ENCODE measurements at regions not wholly inside any gene's neighbourhood (a gene's known extent, or its start where the extent isn't known, plus 50 kb on each side); places are given as distances from the start of the nearest gene placed in this dataset.

GRCh38 chr17:79361873-79362771, 248.7 kb downstream of the RBFOX3 start:
- H3K4me1 ChIP-seq = no peaks in the 10 kb centered on the region
- TF ChIP-seq, protein P1, sequence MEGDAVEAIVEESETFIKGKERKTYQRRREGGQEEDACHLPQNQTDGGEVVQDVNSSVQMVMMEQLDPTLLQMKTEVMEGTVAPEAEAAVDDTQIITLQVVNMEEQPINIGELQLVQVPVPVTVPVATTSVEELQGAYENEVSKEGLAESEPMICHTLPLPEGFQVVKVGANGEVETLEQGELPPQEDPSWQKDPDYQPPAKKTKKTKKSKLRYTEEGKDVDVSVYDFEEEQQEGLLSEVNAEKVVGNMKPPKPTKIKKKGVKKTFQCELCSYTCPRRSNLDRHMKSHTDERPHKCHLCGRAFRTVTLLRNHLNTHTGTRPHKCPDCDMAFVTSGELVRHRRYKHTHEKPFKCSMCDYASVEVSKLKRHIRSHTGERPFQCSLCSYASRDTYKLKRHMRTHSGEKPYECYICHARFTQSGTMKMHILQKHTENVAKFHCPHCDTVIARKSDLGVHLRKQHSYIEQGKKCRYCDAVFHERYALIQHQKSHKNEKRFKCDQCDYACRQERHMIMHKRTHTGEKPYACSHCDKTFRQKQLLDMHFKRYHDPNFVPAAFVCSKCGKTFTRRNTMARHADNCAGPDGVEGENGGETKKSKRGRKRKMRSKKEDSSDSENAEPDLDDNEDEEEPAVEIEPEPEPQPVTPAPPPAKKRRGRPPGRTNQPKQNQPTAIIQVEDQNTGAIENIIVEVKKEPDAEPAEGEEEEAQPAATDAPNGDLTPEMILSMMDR (IDR thresholded peaks at IDR 0.05) = no peak
- DNase-seq = no peak
- H3K27me3 ChIP-seq = peaks cover 4% of the 10 kb centered on the region
- H3K36me3 ChIP-seq = no peaks in the 10 kb centered on the region
- no peak overlapping the region for H3K4me3 ChIP-seq
- H3K27ac ChIP-seq = no peak overlapping the region
- no peak overlapping the region for H3K9ac ChIP-seq (ENCODE audit: low read depth in 2 of 2, low read length in 2 of 2)
- H3K9me3 ChIP-seq = no peaks in the 10 kb centered on the region
- intact Hi-C loops (cut with DNase I) = no loop called here

DNA sequence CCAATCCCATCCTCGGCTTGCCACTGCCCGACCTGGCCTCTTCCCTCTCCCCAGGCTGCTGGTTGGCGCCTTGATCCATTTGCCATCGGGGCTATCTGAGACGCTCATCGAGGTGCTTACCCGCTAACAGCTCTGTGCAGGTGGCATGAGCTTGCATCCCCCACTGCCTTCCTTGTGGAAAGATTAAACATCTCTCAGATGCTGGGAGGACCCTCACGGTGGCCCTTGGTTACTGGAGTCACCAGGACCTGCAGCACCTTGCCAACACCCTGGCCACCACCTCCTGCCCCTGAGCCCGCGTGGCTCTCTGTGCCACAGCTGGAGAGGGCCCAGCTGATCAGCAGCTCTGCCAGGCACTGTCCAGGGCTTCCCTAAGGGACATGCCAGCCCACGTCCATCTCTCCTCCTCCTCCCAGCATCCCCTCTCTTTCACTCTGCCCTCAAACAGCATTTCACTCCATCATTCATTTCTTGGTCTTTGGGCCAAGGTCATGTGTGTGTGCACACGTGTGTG, 249.6 kb downstream of the RBFOX3 start:
- H3K9ac ChIP-seq (ENCODE audit: low read depth in 2 of 2, low read length in 2 of 2) = no peak overlapping the region
- H3K9me3 ChIP-seq = no peaks in the 10 kb centered on the region
- intact Hi-C loops (cut with DNase I) = no loop called here
- no peak for DNase-seq
- no peaks in the 10 kb centered on the region for H3K4me1 ChIP-seq
- no peaks in the 10 kb centered on the region for H3K36me3 ChIP-seq
- TF ChIP-seq, protein P1 (IDR thresholded peaks at IDR 0.05) = no peak
- H3K27ac ChIP-seq = no peak overlapping the region
- H3K27me3 ChIP-seq = peaks cover 4% of the 10 kb centered on the region
- H3K4me3 ChIP-seq = no peak overlapping the region

DNA sequence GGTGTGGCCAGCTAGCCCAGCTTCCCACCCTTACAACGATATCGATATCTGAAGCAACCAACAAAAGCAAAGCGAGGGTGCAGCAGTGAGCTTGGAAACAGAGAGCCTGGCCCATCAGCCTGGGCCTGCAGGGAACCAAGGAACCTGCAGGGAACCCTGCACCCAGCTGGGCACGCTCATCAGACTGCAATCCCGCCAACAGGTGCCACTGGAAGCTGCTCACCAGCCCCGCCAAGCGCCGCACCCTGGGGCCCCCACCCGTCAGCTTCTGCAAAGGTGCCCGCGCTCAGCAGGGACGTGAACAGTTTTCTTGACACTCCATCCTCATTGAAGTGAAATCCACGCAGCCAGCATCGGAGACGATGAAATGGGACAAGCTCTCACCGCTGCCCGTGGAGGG, 250.7 kb downstream of the RBFOX3 start:
- TF ChIP-seq, protein P1 (IDR thresholded peaks at IDR 0.05) = no peak
- H3K27me3 ChIP-seq = peaks cover 4% of the 10 kb centered on the region
- H3K9ac ChIP-seq (ENCODE audit: low read depth in 2 of 2, low read length in 2 of 2) = no peak overlapping the region
- DNase-seq = no peak
- no peaks in the 10 kb centered on the region for H3K4me1 ChIP-seq
- H3K27ac ChIP-seq = no peak overlapping the region
- H3K36me3 ChIP-seq = no peaks in the 10 kb centered on the region
- H3K4me3 ChIP-seq = no peak overlapping the region
- intact Hi-C loops (cut with DNase I) = no loop called here
- H3K9me3 ChIP-seq = no peaks in the 10 kb centered on the region

- H3K9me3 ChIP-seq = no peaks in the 10 kb centered on the region
- H3K9ac ChIP-seq (ENCODE audit: low read depth in 2 of 2, low read length in 2 of 2) = no peak overlapping the region
- H3K27ac ChIP-seq = no peak overlapping the region
- intact Hi-C loops (cut with DNase I) = no loop called here
- peaks cover 4% of the 10 kb centered on the region for H3K27me3 ChIP-seq
- H3K4me1 ChIP-seq = no peaks in the 10 kb centered on the region
- TF ChIP-seq, protein P1 (IDR thresholded peaks at IDR 0.05) = no peak
- H3K4me3 ChIP-seq = no peak overlapping the region
- DNase-seq = no peak
- no peaks in the 10 kb centered on the region for H3K36me3 ChIP-seq
Measured at GRCh38 chr17:79356839-79357447, 253.9 kb downstream of the RBFOX3 start.

DNA sequence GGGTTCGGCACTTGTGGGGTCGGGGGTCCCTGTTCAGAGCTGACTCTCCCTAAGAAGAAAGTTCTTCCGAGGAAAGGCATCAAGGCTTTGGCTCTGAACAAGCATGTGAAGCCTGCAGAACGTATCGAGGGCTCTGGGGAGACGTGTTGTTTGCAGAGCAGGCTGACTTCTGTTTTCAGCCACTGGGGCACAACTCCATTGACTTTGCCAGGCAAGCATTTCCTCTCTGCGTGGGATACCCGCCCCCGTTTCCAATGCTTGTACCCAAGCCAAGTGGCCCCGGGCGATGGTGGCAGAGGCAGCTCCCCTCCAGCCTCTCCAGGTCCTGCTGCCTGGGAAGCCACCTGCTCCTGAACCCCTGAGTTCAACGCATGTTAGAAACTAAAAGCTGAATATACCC, 255.7 kb downstream of the RBFOX3 start:
- intact Hi-C loops (cut with DNase I) = no loop called here
- no peaks in the 10 kb centered on the region for H3K36me3 ChIP-seq
- no peaks in the 10 kb centered on the region for H3K9me3 ChIP-seq
- TF ChIP-seq, protein P1 (IDR thresholded peaks at IDR 0.05) = no peak
- H3K4me1 ChIP-seq = no peaks in the 10 kb centered on the region
- H3K27ac ChIP-seq = no peak overlapping the region
- H3K27me3 ChIP-seq = no peaks in the 10 kb centered on the region
- no peak overlapping the region for H3K4me3 ChIP-seq
- no peak for DNase-seq
- no peak overlapping the region for H3K9ac ChIP-seq (ENCODE audit: low read depth in 2 of 2, low read length in 2 of 2)
